RWPE1 (cell line): ENCODE measurements at regions not wholly inside any gene's neighbourhood (a gene's known extent, or its start where the extent isn't known, plus 50 kb on each side); places are given as distances from the start of the nearest gene placed in this dataset.
A peak's percentile ranks its signal among the peaks of the same experiment; 100 is the strongest.

Source experiments
- CTCF ChIA-PET: fragments of 350-600 bp; sonication (Branson Sonifier 250); formaldehyde crosslinking; extraction: SDS; loops from one replicate; lab custom pipeline; 2021; lab: Yijun Ruan, JAX
- POLR2A ChIA-PET: fragments of 400-600 bp; formaldehyde crosslinking; extraction: SDS; loops from one replicate; lab custom pipeline; 2020; ENCODE audit warnings: antibody characterized with exemption; ENCODE audit not compliant: low non-redundant PET; lab: Yijun Ruan, JAX
- DNase-seq: peaks from one replicate; pipeline ENCODE4 v3.0.0; 2012; ENCODE audit warnings: low spot score
- H3K27ac ChIP-seq: fragments of 450-650 bp; 2 replicates; pipeline ENCODE4 v1.5.1; 2017
- CTCF ChIP-seq: fragments of 450-650 bp; conservative IDR thresholded peaks from 2 replicates; pipeline ENCODE4 v1.5.1; 2017; ENCODE audit warnings: low read depth, mild to moderate bottlenecking

GRCh38 chr13:110028311-110028710, 241.9 kb upstream of the IRS2 start:
- no peak for TF ChIP-seq CTCF
- DNase-seq, result no peak
- POLR2A ChIA-PET, result no interaction called here
- no peak overlapping the region for H3K27ac ChIP-seq
- CTCF ChIA-PET, result no interaction called here

GRCh38 chr13:110027470-110028240, 241.3 kb upstream of the IRS2 start:
- ChIA-PET CTCF (no interaction called here), POLR2A (no interaction called here)
- no peak overlapping the region for H3K27ac ChIP-seq
- no peak for DNase-seq
- TF ChIP-seq CTCF, result no peak

- CTCF ChIA-PET, result no interaction called here
- TF ChIP-seq CTCF, result no peak
- no peak for DNase-seq
- H3K27ac ChIP-seq, result no peak overlapping the region
- POLR2A ChIA-PET, result no interaction called here
Measured at GRCh38 chr13:110024645-110024980, 238.2 kb upstream of the IRS2 start.

GRCh38 chr13:110023729-110024644, 237.6 kb upstream of the IRS2 start:
- ChIA-PET POLR2A (no interaction called here), CTCF (no interaction called here)
- TF ChIP-seq CTCF, result no peak
- H3K27ac ChIP-seq, result no peak overlapping the region
- no peak for DNase-seq

GRCh38 chr13:110018009-110018408, 231.6 kb upstream of the IRS2 start:
- no peak for DNase-seq

GRCh38 chr13:110017379-110017778, 231.0 kb upstream of the IRS2 start:
- H3K27ac ChIP-seq, result peak overlapping the region; percentile 82
- ChIA-PET CTCF (no interaction called here), POLR2A (no interaction called here)
- DNase-seq, result peak; percentile 95
- TF ChIP-seq CTCF, result no peak

More at GRCh38 chr13:110018009-110018408, 231.6 kb upstream of the IRS2 start:
- ChIA-PET POLR2A (no interaction called here), CTCF (no interaction called here)
- TF ChIP-seq CTCF, result no peak
- H3K27ac ChIP-seq, result peak overlapping the region; percentile 82
